ENCODE measurements at regions not wholly inside any gene's neighbourhood (a gene's known extent, or its start where the extent isn't known, plus 50 kb on each side); places are given as distances from the start of the nearest gene placed in this dataset.
A peak's percentile ranks its signal among the peaks of the same experiment; 100 is the strongest.

GRCh38 chr9:126025991-126026390 is 278.8 kb downstream of the PBX3 start:
- H3K4me3 ChIP-seq: no peak overlapping the region
- H3K27ac ChIP-seq: no peak overlapping the region
- H3K9me3 ChIP-seq: no peaks in the 10 kb centered on the region
- intact Hi-C loops (cut with DNase I): no loop called here
- no peak for TF ChIP-seq CTCF (IDR thresholded peaks at IDR 0.05)
- no peak for TF ChIP-seq POLR2A (IDR thresholded peaks at IDR 0.05)
- WGBS (ENCODE audit: insufficient coverage, low coverage, low lambda C conversion rate, missing lambda C conversion rate): 38% methylated on average over 1 of the region's 5 CpGs
- ATAC-seq: no peak
- DNase-seq: no peak
- H3K4me1 ChIP-seq: peaks cover 0 to 3% (median 0%) of the 10 kb centered on the region in 4 donors
- no peaks in the 10 kb centered on the region for H3K36me3 ChIP-seq
- H3K27me3 ChIP-seq: no peaks in the 10 kb centered on the region

GRCh38 chr9:126027566-126027965 is 280.4 kb downstream of the PBX3 start:
- no peak for TF ChIP-seq POLR2A (IDR thresholded peaks at IDR 0.05)
- TF ChIP-seq CTCF (IDR thresholded peaks at IDR 0.05): no peak
- Histone ChIP-seq H3K9me3 (no peaks in the 10 kb centered on the region), H3K27ac (no peak overlapping the region), H3K36me3 (no peaks in the 10 kb centered on the region), H3K4me1 (peaks cover 0 to 3% (median 0%) of the 10 kb centered on the region in 4 donors), H3K4me3 (no peak overlapping the region), H3K27me3 (no peaks in the 10 kb centered on the region)
- intact Hi-C loops (cut with DNase I): no loop called here
- DNase-seq (peak in 1 of 3 donors; percentile 31), ATAC-seq (peak; percentile 16 to 58 (median 46))
- 29% methylated on average over 4 of the region's 5 CpGs for WGBS (ENCODE audit: insufficient coverage, low coverage, low lambda C conversion rate, missing lambda C conversion rate)

GRCh38 chr9:126028746-126029145 is 281.6 kb downstream of the PBX3 start:
- TF ChIP-seq CTCF (IDR thresholded peaks at IDR 0.05): no peak
- TF ChIP-seq POLR2A (IDR thresholded peaks at IDR 0.05): no peak
- intact Hi-C loops (cut with DNase I): no loop called here
- Histone ChIP-seq H3K9me3 (no peaks in the 10 kb centered on the region), H3K4me3 (no peak overlapping the region), H3K27ac (no peak overlapping the region), H3K36me3 (no peaks in the 10 kb centered on the region), H3K4me1 (peaks cover 0 to 3% (median 0%) of the 10 kb centered on the region in 4 donors), H3K27me3 (no peaks in the 10 kb centered on the region)
- ATAC-seq (no peak), DNase-seq (peak in 1 of 3 donors; percentile 31)
- 92% methylated on average over 7 of the region's 10 CpGs for WGBS (ENCODE audit: insufficient coverage, low coverage, low lambda C conversion rate, missing lambda C conversion rate)

GRCh38 chr9:126030716-126031115 is 283.5 kb downstream of the PBX3 start:
- Histone ChIP-seq H3K36me3 (no peaks in the 10 kb centered on the region), H3K4me3 (no peak overlapping the region), H3K9me3 (no peaks in the 10 kb centered on the region), H3K27ac (no peak overlapping the region), H3K4me1 (peaks cover 0 to 3% (median 0%) of the 10 kb centered on the region in 4 donors), H3K27me3 (no peaks in the 10 kb centered on the region)
- TF ChIP-seq CTCF (IDR thresholded peaks at IDR 0.05) (no peak), POLR2A (IDR thresholded peaks at IDR 0.05) (no peak)
- DNase-seq: peak in 1 of 3 donors; percentile 32
- ATAC-seq: no peak
- intact Hi-C loops (cut with DNase I): no loop called here
- WGBS (ENCODE audit: insufficient coverage, low coverage, low lambda C conversion rate, missing lambda C conversion rate): no CpG with 5 or more reads among the region's 7 CpGs

GRCh38 chr9:126031116-126031515 is 283.9 kb downstream of the PBX3 start:
- Histone ChIP-seq H3K36me3 (no peaks in the 10 kb centered on the region), H3K4me1 (peaks cover 0 to 3% (median 0%) of the 10 kb centered on the region in 4 donors), H3K4me3 (no peak overlapping the region), H3K9me3 (no peaks in the 10 kb centered on the region), H3K27me3 (no peaks in the 10 kb centered on the region), H3K27ac (no peak overlapping the region)
- peak in 1 of 4 donors; percentile 22 for ATAC-seq
- DNase-seq: peak in 1 of 3 donors; percentile 31
- intact Hi-C loops (cut with DNase I): no loop called here
- no peak for TF ChIP-seq POLR2A (IDR thresholded peaks at IDR 0.05)
- 60% methylated on average over 1 of the region's 9 CpGs for WGBS (ENCODE audit: insufficient coverage, low coverage, low lambda C conversion rate, missing lambda C conversion rate)

Data from right lobe of liver (tissue), 6 donors.